ENCODE measurements at regions not wholly inside any gene's neighbourhood (a gene's known extent, or its start where the extent isn't known, plus 50 kb on each side); places are given as distances from the start of the nearest gene placed in this dataset.

DNA sequence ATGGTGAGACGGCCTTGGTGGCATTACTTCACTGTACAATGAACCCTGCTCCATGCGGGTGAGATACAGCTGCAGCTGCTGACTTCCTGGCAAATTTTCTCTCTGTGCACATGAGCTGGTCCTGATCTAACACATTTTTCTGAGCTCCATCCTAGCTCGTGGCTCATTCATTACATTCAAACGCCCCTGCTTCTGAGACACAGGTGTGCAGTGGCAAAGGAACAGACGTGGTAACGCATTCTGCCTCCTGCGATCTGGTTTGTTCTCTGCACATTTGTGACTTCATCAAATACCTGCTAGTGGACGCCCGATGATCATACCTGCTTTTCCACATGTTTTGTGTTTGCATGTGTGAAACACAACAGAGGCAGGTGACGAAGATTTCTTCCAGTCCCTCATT, 189.6 kb upstream of the PDE10A start:
- DNase-seq = no peak
- in situ Hi-C loops (cut with MboI; ENCODE audit: low sequenced_read_pairs in 4 of 4) = loop anchor here in 3 of 4 donors (5.0 to 25.0 kb wide), 3 partner anchors 415 to 418 kb away; no protein-coding TSS in a partner anchor
- no peaks in the 10 kb centered on the region for H3K4me1 ChIP-seq
- TF ChIP-seq, protein P1, sequence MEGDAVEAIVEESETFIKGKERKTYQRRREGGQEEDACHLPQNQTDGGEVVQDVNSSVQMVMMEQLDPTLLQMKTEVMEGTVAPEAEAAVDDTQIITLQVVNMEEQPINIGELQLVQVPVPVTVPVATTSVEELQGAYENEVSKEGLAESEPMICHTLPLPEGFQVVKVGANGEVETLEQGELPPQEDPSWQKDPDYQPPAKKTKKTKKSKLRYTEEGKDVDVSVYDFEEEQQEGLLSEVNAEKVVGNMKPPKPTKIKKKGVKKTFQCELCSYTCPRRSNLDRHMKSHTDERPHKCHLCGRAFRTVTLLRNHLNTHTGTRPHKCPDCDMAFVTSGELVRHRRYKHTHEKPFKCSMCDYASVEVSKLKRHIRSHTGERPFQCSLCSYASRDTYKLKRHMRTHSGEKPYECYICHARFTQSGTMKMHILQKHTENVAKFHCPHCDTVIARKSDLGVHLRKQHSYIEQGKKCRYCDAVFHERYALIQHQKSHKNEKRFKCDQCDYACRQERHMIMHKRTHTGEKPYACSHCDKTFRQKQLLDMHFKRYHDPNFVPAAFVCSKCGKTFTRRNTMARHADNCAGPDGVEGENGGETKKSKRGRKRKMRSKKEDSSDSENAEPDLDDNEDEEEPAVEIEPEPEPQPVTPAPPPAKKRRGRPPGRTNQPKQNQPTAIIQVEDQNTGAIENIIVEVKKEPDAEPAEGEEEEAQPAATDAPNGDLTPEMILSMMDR (IDR thresholded peaks at IDR 0.05 in 4 of 5, conservative IDR thresholded peaks at IDR 0.05 in 1 of 5) = no peak
- TF ChIP-seq POLR2A (IDR thresholded peaks at IDR 0.05) = no peak
- no peak overlapping the region for H3K27ac ChIP-seq
- no peak for ATAC-seq
- intact Hi-C loops (cut with DNase I; ENCODE audit: low total_unique reads) = no loop called here
- H3K4me3 ChIP-seq = no peak overlapping the region
- peaks cover 14 to 17% (median 14%) of the 10 kb centered on the region in 3 donors for H3K27me3 ChIP-seq
- no peaks in the 10 kb centered on the region for H3K9me3 ChIP-seq
- H3K36me3 ChIP-seq = no peaks in the 10 kb centered on the region

DNA sequence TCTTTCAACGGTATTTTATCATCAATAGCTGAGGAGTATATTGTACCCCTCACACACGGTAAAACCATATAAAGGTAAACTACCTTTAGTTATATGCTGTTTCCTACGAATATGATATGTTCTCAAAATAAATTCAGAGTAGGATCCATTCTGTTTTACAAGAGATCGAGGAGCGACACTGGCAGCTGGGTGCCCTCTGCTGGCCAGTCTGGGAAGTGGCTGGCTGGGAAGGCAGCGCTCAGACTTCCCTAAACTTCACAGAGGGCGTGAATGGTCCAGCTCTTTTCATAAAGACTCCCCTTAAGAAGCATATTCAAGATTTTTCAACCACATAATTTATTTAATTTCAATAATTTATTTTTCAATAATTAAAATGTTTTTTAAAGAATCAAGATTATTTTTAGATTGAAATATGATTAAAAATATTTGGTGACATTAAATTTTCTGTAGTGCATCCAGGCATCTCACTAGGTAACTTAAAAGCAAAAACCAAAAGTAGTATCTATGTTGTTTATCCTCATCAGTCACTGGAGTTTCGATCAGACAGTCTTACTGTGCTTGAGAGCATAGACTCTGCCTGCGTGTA, 187.5 kb upstream of the PDE10A start:
- intact Hi-C loops (cut with DNase I; ENCODE audit: low total_unique reads) = loop anchor here (1.0 kb wide), 1 partner anchor 411 kb away; no protein-coding TSS in a partner anchor
- ATAC-seq = peak in 1 of 2 donors; percentile 47
- Histone ChIP-seq H3K9me3 (no peaks in the 10 kb centered on the region), H3K4me3 (peak overlapping the region in 1 of 4 donors; percentile 20), H3K36me3 (no peaks in the 10 kb centered on the region), H3K27me3 (peaks cover 14 to 17% (median 14%) of the 10 kb centered on the region in 3 donors), H3K27ac (no peak overlapping the region), H3K4me1 (no peaks in the 10 kb centered on the region)
- peak in 1 of 2 donors; percentile 32 for DNase-seq
- TF ChIP-seq POLR2A (IDR thresholded peaks at IDR 0.05) = no peak
- TF ChIP-seq, protein P1 (IDR thresholded peaks at IDR 0.05 in 4 of 5, conservative IDR thresholded peaks at IDR 0.05 in 1 of 5) = peak; percentile 56 to 91 (median 73)
- in situ Hi-C loops (cut with MboI; ENCODE audit: low sequenced_read_pairs in 4 of 4) = loop anchor here in 3 of 4 donors (5.0 to 25.0 kb wide), 3 partner anchors 413 to 416 kb away; no protein-coding TSS in a partner anchor

DNA sequence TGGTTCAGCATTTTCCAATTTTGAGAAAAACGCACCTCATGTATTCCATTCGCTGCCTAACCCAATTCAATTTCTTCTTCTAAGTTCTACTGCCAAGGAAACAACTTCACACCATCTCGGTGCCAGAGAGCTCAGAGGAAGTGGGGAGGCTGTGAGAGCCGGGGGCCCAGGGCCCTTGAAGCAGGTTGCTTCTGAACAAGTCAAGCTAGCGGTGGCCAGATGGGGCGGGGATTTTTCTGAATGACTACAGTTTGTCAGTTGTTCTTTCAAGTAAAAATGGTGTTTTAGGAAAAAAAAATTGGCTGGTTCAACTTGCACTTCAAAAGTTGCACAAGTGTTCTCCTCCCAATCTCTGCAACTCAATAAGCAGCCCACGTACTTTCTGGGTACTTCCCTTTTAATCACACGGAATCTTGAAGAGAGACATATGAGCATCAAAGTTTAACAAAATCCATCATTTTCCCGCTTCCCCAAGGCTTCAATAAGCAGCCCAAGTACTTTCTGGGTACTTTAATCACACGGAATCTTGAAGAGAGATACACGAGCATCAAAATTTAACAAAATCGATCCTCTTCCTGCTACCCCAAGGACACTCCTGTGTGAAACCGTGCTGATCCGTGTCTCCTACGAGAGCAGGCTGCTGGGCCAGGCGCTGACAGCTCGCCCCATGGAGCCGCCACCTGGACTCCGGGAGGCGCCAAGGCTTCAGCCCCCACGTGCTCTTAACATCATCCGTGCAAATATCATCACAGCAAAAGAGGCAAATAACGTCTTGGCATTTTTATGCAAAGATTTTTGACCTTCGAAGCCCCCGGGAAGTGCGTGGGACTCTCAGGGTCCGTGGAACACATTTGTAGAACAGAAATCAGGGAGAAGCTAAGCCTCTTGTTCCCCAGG, 186.7 kb upstream of the PDE10A start:
- no peak for TF ChIP-seq POLR2A (IDR thresholded peaks at IDR 0.05)
- TF ChIP-seq, protein P1 (IDR thresholded peaks at IDR 0.05 in 4 of 5, conservative IDR thresholded peaks at IDR 0.05 in 1 of 5) = no peak
- DNase-seq (no peak), ATAC-seq (peak in 1 of 2 donors; percentile 9)
- Histone ChIP-seq H3K36me3 (no peaks in the 10 kb centered on the region), H3K27me3 (peaks cover 10 to 16% (median 14%) of the 10 kb centered on the region in 3 donors), H3K4me3 (peak overlapping the region in 1 of 4 donors; percentile 20), H3K4me1 (no peaks in the 10 kb centered on the region), H3K27ac (no peak overlapping the region), H3K9me3 (no peaks in the 10 kb centered on the region)
- intact Hi-C loops (cut with DNase I; ENCODE audit: low total_unique reads) = loop anchor here (1.0 to 5.0 kb wide), 2 partner anchors 117 to 410 kb away; no protein-coding TSS in a partner anchor
- in situ Hi-C loops (cut with MboI; ENCODE audit: low sequenced_read_pairs in 4 of 4) = loop anchor here (5.0 to 25.0 kb wide), 4 partner anchors 125 to 415 kb away; no protein-coding TSS in a partner anchor

DNA sequence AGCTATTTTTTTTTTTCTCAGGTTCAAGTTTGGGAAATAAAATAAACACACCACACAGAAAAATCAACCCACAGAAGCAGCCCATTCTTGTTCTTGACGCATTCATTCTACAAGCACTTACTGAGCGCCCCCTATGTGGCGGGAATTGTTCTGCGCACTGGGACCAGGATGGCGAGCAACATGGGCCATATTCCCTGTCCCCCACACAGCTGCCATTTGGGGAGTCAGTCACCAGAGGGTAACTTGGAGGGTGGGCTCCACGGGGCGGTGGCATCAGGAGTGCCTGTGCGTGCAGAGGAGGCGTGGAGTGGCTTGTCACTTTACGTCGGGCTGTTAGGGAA, 185.0 kb upstream of the PDE10A start:
- Histone ChIP-seq H3K27me3 (peaks cover 0 to 3% (median 0%) of the 10 kb centered on the region in 3 donors), H3K36me3 (no peaks in the 10 kb centered on the region)

More for the DNA sequence above, 185.0 kb upstream of the PDE10A start:
- no peaks in the 10 kb centered on the region for H3K9me3 ChIP-seq
- ATAC-seq = no peak
- no peak for DNase-seq
- no peaks in the 10 kb centered on the region for H3K4me1 ChIP-seq
- H3K27ac ChIP-seq = no peak overlapping the region
- in situ Hi-C loops (cut with MboI; ENCODE audit: low sequenced_read_pairs in 4 of 4) = loop anchor here in 1 of 4 donors (10.0 to 25.0 kb wide), 2 partner anchors 123 to 411 kb away; no protein-coding TSS in a partner anchor
- TF ChIP-seq, protein P1 (IDR thresholded peaks at IDR 0.05 in 4 of 5, conservative IDR thresholded peaks at IDR 0.05 in 1 of 5) = no peak
- no peak for TF ChIP-seq POLR2A (IDR thresholded peaks at IDR 0.05)
- intact Hi-C loops (cut with DNase I; ENCODE audit: low total_unique reads) = loop anchor here (5.0 kb wide), 1 partner anchor 116 kb away; no protein-coding TSS in a partner anchor
- H3K4me3 ChIP-seq = no peak overlapping the region

All from gastrocnemius medialis (tissue), 4 donors.